ENCODE measurements at regions not wholly inside any gene's neighbourhood (a gene's known extent, or its start where the extent isn't known, plus 50 kb on each side); places are given as distances from the start of the nearest gene placed in this dataset.

GRCh38 chr1:221462345-221462744 is 279.5 kb downstream of the DUSP10 start:
- no peak for DNase-seq (ENCODE audit: low read depth, low spot score)

- no peak for DNase-seq (ENCODE audit: low read depth, low spot score)
Observed at GRCh38 chr1:221468546-221468945, 273.3 kb downstream of the DUSP10 start.

GRCh38 chr1:221469476-221469875 is 272.4 kb downstream of the DUSP10 start:
- no peak for DNase-seq (ENCODE audit: low read depth, low spot score)

- no peak for DNase-seq (ENCODE audit: low read depth, low spot score)
Observed at GRCh38 chr1:221470000-221470698, 271.7 kb downstream of the DUSP10 start.

- DNase-seq (ENCODE audit: low read depth, low spot score), result no peak
Observed at GRCh38 chr1:221473411-221473810, 268.5 kb downstream of the DUSP10 start.

GRCh38 chr1:221477252-221477651 is 264.6 kb downstream of the DUSP10 start:
- DNase-seq (ENCODE audit: low read depth, low spot score), result no peak

GRCh38 chr1:221478050-221478949 is 263.6 kb downstream of the DUSP10 start:
- peak; percentile 30 for DNase-seq (ENCODE audit: low read depth, low spot score)

GRCh38 chr1:221487781-221488524 is 253.9 kb downstream of the DUSP10 start:
- DNase-seq (ENCODE audit: low read depth, low spot score), result no peak

GRCh38 chr1:221488550-221488949 is 253.3 kb downstream of the DUSP10 start:
- DNase-seq (ENCODE audit: low read depth, low spot score), result no peak

- DNase-seq (ENCODE audit: low read depth, low spot score), result no peak
Observed at GRCh38 chr1:221494670-221495069, 247.2 kb downstream of the DUSP10 start.

- no peak for DNase-seq (ENCODE audit: low read depth, low spot score)
Observed at GRCh38 chr1:221497046-221497445, 244.8 kb downstream of the DUSP10 start.

GRCh38 chr1:221503268-221503667 is 238.6 kb downstream of the DUSP10 start:
- no peak for DNase-seq (ENCODE audit: low read depth, low spot score)

- DNase-seq (ENCODE audit: low read depth, low spot score), result no peak
Observed at GRCh38 chr1:221509575-221510355, 232.1 kb downstream of the DUSP10 start.

- no peak for DNase-seq (ENCODE audit: low read depth, low spot score)
Observed at GRCh38 chr1:221510793-221511503, 230.9 kb downstream of the DUSP10 start.

GRCh38 chr1:221511797-221512196 is 230.1 kb downstream of the DUSP10 start:
- no peak for DNase-seq (ENCODE audit: low read depth, low spot score)

GRCh38 chr1:221514806-221515205 is 227.1 kb downstream of the DUSP10 start:
- DNase-seq (ENCODE audit: low read depth, low spot score), result no peak

- DNase-seq (ENCODE audit: low read depth, low spot score), result no peak
Observed at GRCh38 chr1:221515496-221515895, 226.4 kb downstream of the DUSP10 start.

GRCh38 chr1:221517961-221518360 is 223.9 kb downstream of the DUSP10 start:
- no peak for DNase-seq (ENCODE audit: low read depth, low spot score)

GRCh38 chr1:221520250-221520649 is 221.6 kb downstream of the DUSP10 start:
- DNase-seq (ENCODE audit: low read depth, low spot score), result no peak

GRCh38 chr1:221521686-221522085 is 220.2 kb downstream of the DUSP10 start:
- DNase-seq (ENCODE audit: low read depth, low spot score), result no peak

- no peak for DNase-seq (ENCODE audit: low read depth, low spot score)
Observed at GRCh38 chr1:221522529-221522940, 219.4 kb downstream of the DUSP10 start.

Data from iPS DF 19.7 (cell line).